Left kidney (tissue), 1 donor: ENCODE measurements at regions not wholly inside any gene's neighbourhood (a gene's known extent, or its start where the extent isn't known, plus 50 kb on each side); places are given as distances from the start of the nearest gene placed in this dataset.

Experiments used
- DNase-seq: peaks from one replicate; pipeline ENCODE4 v3.0.0-alpha.2; 2013

- no peak for DNase-seq
These were observed 215.2 kb downstream of the MYLK4 start for GRCh38 chr6:2535506-2535905.

DNA sequence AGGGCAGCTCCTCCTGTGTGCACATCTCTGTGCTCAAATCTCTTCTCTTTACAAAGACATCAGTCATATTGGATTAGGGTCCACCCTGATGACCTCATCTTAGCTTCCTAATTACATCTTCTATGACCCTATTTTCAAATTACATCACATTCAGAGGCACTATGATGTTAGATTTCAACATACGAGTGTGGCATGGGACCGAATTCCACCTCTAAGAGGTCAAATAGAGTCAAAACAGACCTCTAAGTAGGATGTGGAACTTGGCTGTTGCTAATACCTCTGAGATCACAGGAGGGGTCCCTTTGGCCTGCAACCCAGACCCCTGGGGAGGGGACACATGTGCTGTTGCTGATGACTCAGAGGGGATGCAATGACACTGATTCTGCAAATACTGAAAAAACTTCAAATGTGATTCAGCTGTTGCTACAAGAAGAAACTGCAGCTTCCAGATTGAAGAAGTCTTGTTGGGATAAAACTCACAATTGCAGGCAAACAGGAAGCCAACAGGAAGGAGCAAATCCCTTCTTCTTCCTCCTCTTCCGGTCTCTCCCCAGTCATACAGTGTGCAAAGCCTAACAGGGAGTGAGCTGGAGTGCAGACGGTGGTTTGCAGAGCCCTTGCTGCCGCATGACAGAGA, 216.2 kb downstream of the MYLK4 start:
- no peak for DNase-seq

- no peak for DNase-seq
These were observed 219.1 kb downstream of the MYLK4 start for GRCh38 chr6:2531426-2532215.

- no peak for DNase-seq
These were observed 221.5 kb downstream of the MYLK4 start for GRCh38 chr6:2529211-2529719.

- DNase-seq = no peak
These were observed 222.6 kb downstream of the MYLK4 start for GRCh38 chr6:2528156-2528555.

- no peak for DNase-seq
These were observed 224.0 kb downstream of the MYLK4 start for GRCh38 chr6:2526766-2527165.

- no peak for DNase-seq
These were observed 226.6 kb downstream of the MYLK4 start for GRCh38 chr6:2524090-2524489.

DNA sequence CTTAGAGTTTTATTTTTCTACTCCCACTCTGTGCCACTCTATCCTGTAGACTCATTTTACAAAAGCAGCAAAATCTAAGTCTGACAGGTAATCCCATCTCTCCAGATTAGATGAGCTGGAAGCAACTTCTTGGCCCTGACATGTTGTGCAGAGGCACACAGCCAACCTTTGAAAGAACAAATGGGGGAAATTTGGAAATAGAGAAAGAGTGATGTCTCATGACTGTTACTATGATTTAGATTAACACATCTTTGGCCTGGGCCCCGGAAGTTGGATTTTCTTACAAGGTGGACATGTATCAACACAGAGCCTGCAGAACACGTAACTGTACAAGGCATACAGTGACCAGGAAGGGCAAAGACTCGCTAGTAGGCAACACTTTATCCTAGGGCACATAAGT, 227.7 kb downstream of the MYLK4 start:
- DNase-seq = no peak

DNA sequence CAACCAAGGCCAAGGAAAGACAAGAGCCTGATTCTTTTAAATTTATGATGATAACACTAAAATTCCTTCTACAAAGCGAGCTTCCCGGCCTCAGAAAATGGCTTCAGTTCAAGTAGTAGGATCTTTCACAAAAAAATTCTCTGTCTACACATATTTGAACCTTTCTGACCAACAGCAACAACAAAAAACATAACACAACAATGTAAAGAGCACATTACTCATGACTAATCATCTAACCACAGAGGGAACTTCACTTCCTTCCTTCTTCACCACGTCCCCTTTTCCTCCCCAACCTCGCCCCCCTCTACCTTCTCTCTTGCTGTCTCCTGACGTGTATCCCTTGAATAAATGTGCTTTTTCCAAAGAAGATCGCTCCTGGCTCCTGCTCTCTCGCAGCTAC, 228.2 kb downstream of the MYLK4 start:
- DNase-seq = no peak

GRCh38 chr6:2517855-2518473, 232.8 kb downstream of the MYLK4 start:
- DNase-seq = no peak

DNA sequence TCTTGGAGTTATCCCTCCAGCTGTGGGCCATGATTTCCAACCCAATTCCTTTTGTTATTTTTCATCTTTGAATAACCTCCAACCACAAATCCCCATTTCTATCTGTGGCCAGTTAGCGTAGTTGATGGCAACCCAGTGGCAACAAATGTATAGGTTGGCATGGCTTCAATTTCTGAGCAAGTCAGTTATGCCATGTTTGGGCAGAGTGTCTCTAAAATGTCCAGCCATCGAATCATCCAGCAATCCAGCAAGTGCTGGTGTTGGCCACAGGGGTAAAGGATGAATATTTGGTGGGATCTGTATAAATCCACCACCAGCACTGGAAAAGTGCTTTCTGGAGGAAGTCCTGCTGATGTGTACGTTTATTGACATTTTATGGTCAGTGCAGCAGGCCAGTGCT, 233.3 kb downstream of the MYLK4 start:
- no peak for DNase-seq

- no peak for DNase-seq
These were observed 234.7 kb downstream of the MYLK4 start for GRCh38 chr6:2516059-2516458.

- DNase-seq = no peak
These were observed 235.7 kb downstream of the MYLK4 start for GRCh38 chr6:2514965-2515543.

GRCh38 chr6:2512802-2513201, 237.9 kb downstream of the MYLK4 start:
- no peak for DNase-seq

DNA sequence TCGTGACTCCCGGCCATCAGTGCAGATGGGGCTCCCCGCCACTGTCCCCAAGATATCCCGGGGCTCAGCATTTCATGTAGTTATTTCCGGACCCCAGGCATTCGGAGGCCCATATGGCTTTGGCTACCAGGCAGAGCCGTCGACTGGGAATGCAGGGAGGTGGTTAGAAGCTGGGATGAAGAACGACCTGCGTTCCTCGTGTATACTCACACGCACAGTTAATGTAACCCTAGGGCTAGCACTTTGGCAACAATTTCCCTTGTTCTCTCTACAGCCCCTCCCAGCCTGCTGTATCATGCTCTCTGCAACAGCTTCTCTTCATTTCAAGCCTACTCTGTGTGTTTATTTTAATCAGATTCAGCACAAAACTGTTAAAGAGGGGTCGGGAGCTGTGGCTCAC, 240.4 kb downstream of the MYLK4 start:
- no peak for DNase-seq

DNA sequence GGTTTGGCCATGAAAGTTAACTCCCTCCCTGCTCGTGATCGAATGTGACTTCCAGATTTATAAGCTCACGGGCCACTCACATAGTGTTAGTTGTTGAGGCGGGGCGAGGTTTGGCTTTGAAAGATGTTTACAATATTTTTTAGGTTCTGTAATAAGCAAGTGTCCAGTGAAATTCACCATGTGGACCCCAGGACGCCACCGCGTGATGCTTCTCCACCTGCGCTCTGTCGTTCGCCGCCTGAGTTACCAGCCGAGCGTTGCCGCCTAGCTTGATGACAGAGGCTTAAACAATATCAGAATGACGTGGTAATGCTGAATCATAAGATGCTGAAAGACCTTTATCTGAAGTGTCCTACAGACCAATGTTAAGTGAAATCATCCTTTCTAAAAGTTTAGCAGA, 241.0 kb downstream of the MYLK4 start:
- DNase-seq = no peak

DNA sequence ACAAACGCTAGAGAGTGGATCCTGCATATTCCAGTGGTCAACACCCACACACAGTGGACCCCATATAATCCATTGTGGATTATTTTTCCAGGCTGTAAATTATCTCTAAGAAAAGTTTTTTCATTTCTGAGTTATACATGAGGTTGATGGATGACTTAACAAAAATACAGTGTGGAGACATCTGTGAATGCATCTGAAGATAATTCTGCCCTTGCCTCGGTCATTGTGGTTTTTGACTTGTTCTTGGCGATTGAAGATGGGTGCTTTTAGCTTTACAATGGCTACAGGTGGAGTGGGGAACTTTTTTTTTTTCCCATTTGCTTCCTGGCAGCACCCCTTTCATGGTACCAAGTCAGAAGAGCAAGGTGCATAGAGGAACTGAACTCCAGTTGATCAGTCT, 242.7 kb downstream of the MYLK4 start:
- DNase-seq = no peak

DNA sequence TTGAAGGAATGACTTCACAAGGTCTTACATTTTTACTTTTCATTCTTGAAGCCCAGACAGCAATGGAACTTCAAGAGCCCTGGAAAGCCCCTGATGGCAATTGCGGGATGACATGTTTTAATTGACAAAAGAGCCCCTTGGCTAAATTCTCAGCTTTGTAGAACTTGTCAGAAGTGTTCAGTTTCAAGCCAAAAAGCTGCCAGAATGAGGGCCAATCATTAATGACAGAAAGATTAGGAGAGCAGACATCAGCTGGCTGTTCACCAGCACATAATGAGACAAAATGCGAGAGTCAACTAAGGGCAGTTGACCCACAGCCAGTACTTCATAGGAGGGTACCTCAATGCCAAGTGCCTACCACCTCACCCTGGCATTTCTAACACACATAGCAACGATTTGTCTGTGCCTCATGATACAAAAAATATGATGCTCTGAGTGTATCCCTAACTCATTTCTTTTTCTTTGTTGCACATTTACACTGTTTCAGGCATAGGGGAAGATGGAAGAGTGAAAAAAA, 243.1 kb downstream of the MYLK4 start:
- no peak for DNase-seq

- no peak for DNase-seq
These were observed 243.7 kb downstream of the MYLK4 start for GRCh38 chr6:2507016-2507415.

GRCh38 chr6:2505624-2506023, 245.1 kb downstream of the MYLK4 start:
- no peak for DNase-seq

DNA sequence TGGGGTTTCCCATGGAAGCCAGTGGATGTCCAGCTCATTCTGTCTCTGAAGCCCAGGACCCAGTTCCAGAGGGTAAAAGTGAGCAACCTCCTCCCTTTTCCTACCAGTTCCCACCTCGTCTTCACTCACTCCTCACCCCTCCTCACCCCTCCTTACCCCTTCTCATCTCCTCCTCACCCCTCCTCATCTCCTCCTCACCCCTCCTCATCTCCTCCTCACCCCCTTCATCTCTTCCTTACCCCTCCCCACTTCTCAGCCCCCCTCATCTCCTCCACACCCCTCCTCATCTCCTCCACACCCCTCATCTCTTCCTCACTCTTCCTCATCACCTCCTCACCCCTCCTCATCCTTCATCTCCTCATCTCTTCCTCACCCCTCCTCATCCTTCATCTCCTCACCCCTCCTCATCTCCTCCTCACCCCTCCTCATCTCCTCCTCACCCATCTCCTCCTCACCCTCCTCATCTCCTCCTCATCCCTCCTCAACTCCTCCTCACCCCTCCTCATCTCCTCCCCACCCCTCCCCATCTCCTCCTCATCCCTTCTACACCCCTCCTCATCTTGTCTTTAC, 246.1 kb downstream of the MYLK4 start:
- no peak for DNase-seq

- DNase-seq = no peak
These were observed 246.8 kb downstream of the MYLK4 start for GRCh38 chr6:2503816-2504494.
